CD4-positive, alpha-beta T cell treated with Interleukin-4 for 1 hour (primary cell): ENCODE measurements at regions not wholly inside any gene's neighbourhood (a gene's known extent, or its start where the extent isn't known, plus 50 kb on each side); places are given as distances from the start of the nearest gene placed in this dataset.

Experiments
- DNase-seq, 2 donors: peaks; one replicate each; pipeline ENCODE4 v3.0.0-alpha.2; 2020 to 2022

GRCh38 chr18:59957957-59958356 lies 58.2 kb downstream of the PMAIP1 start:
- no peak for DNase-seq

- DNase-seq, result no peak
These were observed 55.0 kb downstream of the PMAIP1 start for GRCh38 chr18:59954755-59955156.

GRCh38 chr18:59954241-59954640 lies 54.4 kb downstream of the PMAIP1 start:
- no peak for DNase-seq
